ENCODE measurements at regions not wholly inside any gene's neighbourhood (a gene's known extent, or its start where the extent isn't known, plus 50 kb on each side); places are given as distances from the start of the nearest gene placed in this dataset.
A peak's percentile ranks its signal among the peaks of the same experiment; 100 is the strongest.

GRCh38 chr13:81800433-81800832 lies 1459.5 kb upstream of the SPRY2 start:
- DNase-seq (ENCODE audit: low read depth) = no peak

GRCh38 chr13:81795710-81796109 lies 1454.8 kb upstream of the SPRY2 start:
- no peak for DNase-seq (ENCODE audit: low read depth)

GRCh38 chr13:81791641-81792040 lies 1450.7 kb upstream of the SPRY2 start:
- no peak for DNase-seq (ENCODE audit: low read depth)

GRCh38 chr13:81781471-81781870 lies 1440.5 kb upstream of the SPRY2 start:
- DNase-seq (ENCODE audit: low read depth) = no peak

- no peak for DNase-seq (ENCODE audit: low read depth)
Observed at GRCh38 chr13:81779876-81780275, 1439.0 kb upstream of the SPRY2 start.

GRCh38 chr13:81778350-81778749 lies 1437.4 kb upstream of the SPRY2 start:
- no peak for DNase-seq (ENCODE audit: low read depth)

GRCh38 chr13:81773263-81773662 lies 1432.3 kb upstream of the SPRY2 start:
- DNase-seq (ENCODE audit: low read depth) = no peak

GRCh38 chr13:81771951-81772350 lies 1431.0 kb upstream of the SPRY2 start:
- no peak for DNase-seq (ENCODE audit: low read depth)

- no peak for DNase-seq (ENCODE audit: low read depth)
Observed at GRCh38 chr13:81770868-81771505, 1430.1 kb upstream of the SPRY2 start.

- no peak for DNase-seq (ENCODE audit: low read depth)
Observed at GRCh38 chr13:81762449-81762848, 1421.5 kb upstream of the SPRY2 start.

GRCh38 chr13:81760316-81760715 lies 1419.4 kb upstream of the SPRY2 start:
- DNase-seq (ENCODE audit: low read depth) = no peak

- no peak for DNase-seq (ENCODE audit: low read depth)
Observed at GRCh38 chr13:81757348-81757970, 1416.5 kb upstream of the SPRY2 start.

- no peak for DNase-seq (ENCODE audit: low read depth)
Observed at GRCh38 chr13:81745391-81745790, 1404.5 kb upstream of the SPRY2 start.

GRCh38 chr13:81738364-81738763 lies 1397.4 kb upstream of the SPRY2 start:
- no peak for DNase-seq (ENCODE audit: low read depth)

GRCh38 chr13:81726037-81726726 lies 1385.3 kb upstream of the SPRY2 start:
- DNase-seq (ENCODE audit: low read depth) = no peak

GRCh38 chr13:81722456-81722855 lies 1381.5 kb upstream of the SPRY2 start:
- DNase-seq (ENCODE audit: low read depth) = no peak

GRCh38 chr13:81721400-81721799 lies 1380.5 kb upstream of the SPRY2 start:
- DNase-seq (ENCODE audit: low read depth) = no peak

GRCh38 chr13:81714513-81714912 lies 1373.6 kb upstream of the SPRY2 start:
- DNase-seq (ENCODE audit: low read depth) = no peak

GRCh38 chr13:81713201-81713600 lies 1372.3 kb upstream of the SPRY2 start:
- DNase-seq (ENCODE audit: low read depth) = no peak

- no peak for DNase-seq (ENCODE audit: low read depth)
Observed at GRCh38 chr13:81697826-81698225, 1356.9 kb upstream of the SPRY2 start.

- peak; percentile 19 for DNase-seq (ENCODE audit: low read depth)
Observed at GRCh38 chr13:81686877-81687276, 1346.0 kb upstream of the SPRY2 start.

- no peak for DNase-seq (ENCODE audit: low read depth)
Observed at GRCh38 chr13:81683521-81683920, 1342.6 kb upstream of the SPRY2 start.

GRCh38 chr13:81682081-81682630 lies 1341.2 kb upstream of the SPRY2 start:
- no peak for DNase-seq (ENCODE audit: low read depth)

All from forelimb muscle (tissue), 1 donor.